ENCODE measurements at regions not wholly inside any gene's neighbourhood (a gene's known extent, or its start where the extent isn't known, plus 50 kb on each side); places are given as distances from the start of the nearest gene placed in this dataset.

DNA sequence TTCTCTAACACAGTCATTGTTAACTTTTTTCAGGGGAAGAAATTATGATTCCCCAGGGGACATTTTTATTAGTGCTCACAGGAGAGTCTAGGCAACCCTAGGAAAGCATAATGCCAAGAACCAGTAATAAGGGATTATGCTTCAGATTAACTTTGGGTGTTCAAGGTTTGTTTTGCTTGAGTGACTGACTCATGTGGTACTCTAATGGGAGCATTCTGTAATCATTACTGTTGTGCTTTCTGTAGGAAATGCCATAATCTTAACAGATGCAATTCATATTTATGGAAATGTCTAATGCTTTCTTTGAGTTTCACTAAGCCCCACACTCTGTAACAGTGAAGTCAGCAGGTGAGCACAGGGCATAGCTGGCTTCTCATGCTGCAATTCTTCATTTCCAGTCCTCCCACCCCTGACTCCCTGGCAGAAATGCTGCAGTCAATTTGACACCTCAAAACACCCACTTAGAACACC, 263.4 kb upstream of the MAN1A1 start:
- ChIA-PET POLR2A (no interaction called here), CTCF (interaction anchor here (0.7 kb wide), 1 partner anchor 10 kb away, joined by 3 read pairs; no protein-coding TSS in a partner anchor)
- H3K27me3 ChIP-seq (ENCODE audit: control insufficient read depth, insufficient read depth, low read length): no peaks in the 10 kb centered on the region
- TF ChIP-seq, protein P1, sequence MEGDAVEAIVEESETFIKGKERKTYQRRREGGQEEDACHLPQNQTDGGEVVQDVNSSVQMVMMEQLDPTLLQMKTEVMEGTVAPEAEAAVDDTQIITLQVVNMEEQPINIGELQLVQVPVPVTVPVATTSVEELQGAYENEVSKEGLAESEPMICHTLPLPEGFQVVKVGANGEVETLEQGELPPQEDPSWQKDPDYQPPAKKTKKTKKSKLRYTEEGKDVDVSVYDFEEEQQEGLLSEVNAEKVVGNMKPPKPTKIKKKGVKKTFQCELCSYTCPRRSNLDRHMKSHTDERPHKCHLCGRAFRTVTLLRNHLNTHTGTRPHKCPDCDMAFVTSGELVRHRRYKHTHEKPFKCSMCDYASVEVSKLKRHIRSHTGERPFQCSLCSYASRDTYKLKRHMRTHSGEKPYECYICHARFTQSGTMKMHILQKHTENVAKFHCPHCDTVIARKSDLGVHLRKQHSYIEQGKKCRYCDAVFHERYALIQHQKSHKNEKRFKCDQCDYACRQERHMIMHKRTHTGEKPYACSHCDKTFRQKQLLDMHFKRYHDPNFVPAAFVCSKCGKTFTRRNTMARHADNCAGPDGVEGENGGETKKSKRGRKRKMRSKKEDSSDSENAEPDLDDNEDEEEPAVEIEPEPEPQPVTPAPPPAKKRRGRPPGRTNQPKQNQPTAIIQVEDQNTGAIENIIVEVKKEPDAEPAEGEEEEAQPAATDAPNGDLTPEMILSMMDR (IDR thresholded peaks at IDR 0.05; ENCODE audit: low read depth, low read length): no peak
- no peak overlapping the region for H3K27ac ChIP-seq (ENCODE audit: low read depth, low read length)
- no peak for DNase-seq (ENCODE audit: low read depth, low spot score)
- H3K9me3 ChIP-seq (ENCODE audit: control insufficient read depth, insufficient read depth, low read length): no peaks in the 10 kb centered on the region
- no peak overlapping the region for H3K4me3 ChIP-seq (ENCODE audit: low read depth, low read length)

DNA sequence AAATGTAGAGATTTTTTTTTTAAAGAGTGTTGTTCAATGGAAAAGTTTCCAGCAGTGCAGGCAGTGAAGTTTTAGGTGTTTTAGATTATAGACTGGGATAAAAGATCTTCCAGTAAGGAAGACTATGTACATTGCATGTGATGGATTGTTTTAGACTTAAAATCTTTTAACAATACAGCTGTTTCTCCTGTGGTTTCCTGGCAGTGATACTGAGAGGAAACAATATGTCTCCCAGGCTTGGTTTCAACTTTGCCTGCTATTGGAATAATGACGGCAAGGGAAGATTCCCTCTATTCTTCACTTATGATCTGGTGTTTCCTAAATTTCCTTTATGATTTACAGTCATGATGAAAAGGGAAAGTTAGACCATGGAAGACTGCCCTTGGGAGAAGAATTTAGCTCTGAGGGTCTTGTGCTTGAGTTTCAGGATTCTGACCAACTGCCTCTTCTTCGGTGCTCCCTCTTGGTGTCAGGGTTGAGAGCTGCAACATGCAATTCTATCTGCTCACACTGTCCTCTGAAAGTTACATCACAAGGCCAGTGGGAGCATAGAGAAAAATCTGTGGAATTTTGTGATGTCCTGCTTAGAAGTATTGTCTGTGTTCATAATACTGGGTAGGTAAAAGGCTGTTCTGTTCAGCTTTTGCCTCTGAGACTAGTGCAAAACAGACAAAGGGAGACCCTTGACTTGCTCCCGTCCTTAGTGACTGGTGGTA, 262.8 kb upstream of the MAN1A1 start:
- ChIA-PET POLR2A (no interaction called here), CTCF (interaction anchor here (0.7 kb wide), 1 partner anchor 9 kb away, joined by 3 read pairs; no protein-coding TSS in a partner anchor)
- Histone ChIP-seq H3K27ac (ENCODE audit: low read depth, low read length) (no peak overlapping the region), H3K4me3 (ENCODE audit: low read depth, low read length) (no peak overlapping the region), H3K9me3 (ENCODE audit: control insufficient read depth, insufficient read depth, low read length) (no peaks in the 10 kb centered on the region), H3K27me3 (ENCODE audit: control insufficient read depth, insufficient read depth, low read length) (no peaks in the 10 kb centered on the region)
- TF ChIP-seq, protein P1 (IDR thresholded peaks at IDR 0.05; ENCODE audit: low read depth, low read length): no peak
- no peak for DNase-seq (ENCODE audit: low read depth, low spot score)

- H3K27ac ChIP-seq (ENCODE audit: low read depth, low read length): no peak overlapping the region
- DNase-seq (ENCODE audit: low read depth, low spot score): no peak
- TF ChIP-seq, protein P1 (IDR thresholded peaks at IDR 0.05; ENCODE audit: low read depth, low read length): no peak
- H3K9me3 ChIP-seq (ENCODE audit: control insufficient read depth, insufficient read depth, low read length): no peaks in the 10 kb centered on the region
- no peaks in the 10 kb centered on the region for H3K27me3 ChIP-seq (ENCODE audit: control insufficient read depth, insufficient read depth, low read length)
- ChIA-PET POLR2A (no interaction called here), CTCF (no interaction called here)
- no peak overlapping the region for H3K4me3 ChIP-seq (ENCODE audit: low read depth, low read length)
Observed at GRCh38 chr6:119610754-119611153, 261.2 kb upstream of the MAN1A1 start.

GRCh38 chr6:119610265-119610664, 260.7 kb upstream of the MAN1A1 start:
- Histone ChIP-seq H3K4me3 (ENCODE audit: low read depth, low read length) (no peak overlapping the region), H3K9me3 (ENCODE audit: control insufficient read depth, insufficient read depth, low read length) (no peaks in the 10 kb centered on the region), H3K27ac (ENCODE audit: low read depth, low read length) (no peak overlapping the region), H3K27me3 (ENCODE audit: control insufficient read depth, insufficient read depth, low read length) (no peaks in the 10 kb centered on the region)
- ChIA-PET CTCF (no interaction called here), POLR2A (no interaction called here)
- TF ChIP-seq, protein P1 (IDR thresholded peaks at IDR 0.05; ENCODE audit: low read depth, low read length): no peak
- no peak for DNase-seq (ENCODE audit: low read depth, low spot score)

- no peak overlapping the region for H3K4me3 ChIP-seq (ENCODE audit: low read depth, low read length)
- TF ChIP-seq, protein P1 (IDR thresholded peaks at IDR 0.05; ENCODE audit: low read depth, low read length): no peak
- ChIA-PET POLR2A (no interaction called here), CTCF (no interaction called here)
- DNase-seq (ENCODE audit: low read depth, low spot score): no peak
- no peaks in the 10 kb centered on the region for H3K9me3 ChIP-seq (ENCODE audit: control insufficient read depth, insufficient read depth, low read length)
- no peak overlapping the region for H3K27ac ChIP-seq (ENCODE audit: low read depth, low read length)
- H3K27me3 ChIP-seq (ENCODE audit: control insufficient read depth, insufficient read depth, low read length): no peaks in the 10 kb centered on the region
Observed at GRCh38 chr6:119609865-119610264, 260.3 kb upstream of the MAN1A1 start.

Data from AG04450 (cell line).